GM23338 (cell line): ENCODE measurements at regions not wholly inside any gene's neighbourhood (a gene's known extent, or its start where the extent isn't known, plus 50 kb on each side); places are given as distances from the start of the nearest gene placed in this dataset.

Experiments
- CREB1 ChIP-seq: fragments of 250-450 bp; sonication (Bioruptor Pico); IDR thresholded peaks from 2 replicates; pipeline ENCODE4 v1.5.0; 2020; ENCODE audit warnings: low read depth, mild to moderate bottlenecking, moderate library complexity
- CTCF ChIP-seq, 2 experiments: fragments of 200-600 bp in 1 of 2; sonication (generic) in 1 of 2; conservative IDR thresholded peaks; 2 replicates each; pipeline versions ENCODE4 v1.5.1 to v1.6.1; 2016 to 2017; ENCODE audit warnings: antibody characterized with exemption in 2 of 2, low read depth in 2 of 2, mild to moderate bottlenecking in 2 of 2, moderate library complexity in 1 of 2
- EZH2 ChIP-seq: fragments of 200-600 bp; sonication (generic); IDR thresholded peaks from one replicate; pipeline ENCODE4 v1.8.0; 2017; ENCODE audit warnings: antibody characterized with exemption, mild to moderate bottlenecking, low read depth; ENCODE audit not compliant: unreplicated experiment
- EZH2phosphoT487 ChIP-seq: fragments of 200-600 bp; sonication (generic); IDR thresholded peaks from one replicate; pipeline ENCODE4 v1.8.1; 2018; ENCODE audit warnings: antibody characterized with exemption; ENCODE audit not compliant: unreplicated experiment
- JUNB ChIP-seq: IDR thresholded peaks from one replicate; pipeline ENCODE4 v1.6.1; 2016; ENCODE audit warnings: antibody characterized with exemption; ENCODE audit not compliant: unreplicated experiment
- NANOG ChIP-seq: IDR thresholded peaks from 2 replicates; pipeline ENCODE4 v1.6.1; 2016; ENCODE audit warnings: antibody characterized with exemption, borderline replicate concordance
- POLR2AphosphoS5 ChIP-seq: IDR thresholded peaks from 2 replicates; pipeline ENCODE4 v1.6.1; 2016; ENCODE audit warnings: antibody characterized with exemption, low read depth
- REST ChIP-seq: IDR thresholded peaks from one replicate; pipeline ENCODE4 v1.6.1; 2018; ENCODE audit warnings: antibody characterized with exemption; ENCODE audit not compliant: unreplicated experiment
- STAT1 ChIP-seq: IDR thresholded peaks from one replicate; pipeline ENCODE4 v1.6.1; 2016; ENCODE audit warnings: antibody characterized with exemption; ENCODE audit not compliant: unreplicated experiment
- ZNF114 ChIP-seq: fragments of 250-450 bp; sonication (Bioruptor Pico); IDR thresholded peaks from 2 replicates; pipeline ENCODE4 v1.5.0; 2020; ENCODE audit warnings: mild to moderate bottlenecking, moderate library complexity
- ZNF331 ChIP-seq: fragments of 250-450 bp; sonication (Bioruptor Pico); IDR thresholded peaks from 2 replicates; pipeline ENCODE4 v1.5.0; 2020; ENCODE audit warnings: low read depth, mild to moderate bottlenecking, moderate library complexity
- ZNF462 ChIP-seq: fragments of 250-450 bp; sonication (Bioruptor Pico); IDR thresholded peaks from 2 replicates; pipeline ENCODE4 v1.5.0; 2020; ENCODE audit warnings: mild to moderate bottlenecking, moderate library complexity
- TF ChIP-seq, protein P1 (sequence below): IDR thresholded peaks from 2 replicates; pipeline ENCODE4 v1.6.1; 2016; ENCODE audit warnings: antibody characterized with exemption

DNA sequence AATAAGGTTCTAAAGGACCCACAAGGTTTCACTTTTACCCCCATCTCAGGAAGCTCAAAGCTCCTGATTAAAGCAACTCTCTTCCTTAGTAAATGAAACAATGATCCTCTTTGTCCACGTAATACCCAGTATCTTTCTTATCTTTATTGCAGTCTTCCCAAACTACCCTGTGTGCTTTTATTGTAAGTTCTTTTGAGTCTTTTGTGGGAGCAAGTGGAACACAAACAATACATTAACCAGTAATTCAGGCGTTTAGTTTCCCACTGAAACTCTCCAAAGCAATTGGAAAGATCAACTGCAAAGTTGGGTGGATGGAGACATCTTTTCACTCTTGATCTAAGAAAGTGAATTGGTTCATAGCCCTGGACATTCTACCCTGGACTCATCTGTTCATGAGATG, 240.0 kb downstream of the ZNF621 start:
- TF ChIP-seq CTCF (conservative IDR thresholded peaks at IDR 0.05; ENCODE audit: low read depth in 2 of 2) (no peak), CREB1 (CRISPR knock-in tag) (no peak), EZH2 (no peak), REST (no peak), POLR2AphosphoS5 (no peak), EZH2phosphoT487 (no peak), JUNB (no peak), ZNF462 (no peak), ZNF114 (CRISPR knock-in tag) (no peak), STAT1 (no peak), ZNF331 (CRISPR knock-in tag) (no peak), NANOG (no peak)
- TF ChIP-seq, protein P1, sequence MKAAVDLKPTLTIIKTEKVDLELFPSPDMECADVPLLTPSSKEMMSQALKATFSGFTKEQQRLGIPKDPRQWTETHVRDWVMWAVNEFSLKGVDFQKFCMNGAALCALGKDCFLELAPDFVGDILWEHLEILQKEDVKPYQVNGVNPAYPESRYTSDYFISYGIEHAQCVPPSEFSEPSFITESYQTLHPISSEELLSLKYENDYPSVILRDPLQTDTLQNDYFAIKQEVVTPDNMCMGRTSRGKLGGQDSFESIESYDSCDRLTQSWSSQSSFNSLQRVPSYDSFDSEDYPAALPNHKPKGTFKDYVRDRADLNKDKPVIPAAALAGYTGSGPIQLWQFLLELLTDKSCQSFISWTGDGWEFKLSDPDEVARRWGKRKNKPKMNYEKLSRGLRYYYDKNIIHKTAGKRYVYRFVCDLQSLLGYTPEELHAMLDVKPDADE, result no peak
